ENCODE measurements at regions not wholly inside any gene's neighbourhood (a gene's known extent, or its start where the extent isn't known, plus 50 kb on each side); places are given as distances from the start of the nearest gene placed in this dataset.
"Not testable (repeated sequence)": the region's sequence is repeated elsewhere in the genome, so short reads cannot be mapped to it uniquely, and the experiment has no call there.

- TF ChIP-seq CTCF (IDR thresholded peaks at IDR 0.05) (no peak), ZFX (IDR thresholded peaks at IDR 0.05; ENCODE audit: borderline replicate concordance) (no peak)
- no peak overlapping the region for H3K27ac ChIP-seq
Measured at GRCh38 chr2:217349251-217349650, 489.4 kb upstream of the TNP1 start.

GRCh38 chr2:217347630-217348029 lies 487.8 kb upstream of the TNP1 start:
- not testable (repeated sequence) for H3K27ac ChIP-seq

- H3K27ac ChIP-seq: not testable (repeated sequence)
Measured at GRCh38 chr2:217346043-217346442, 486.2 kb upstream of the TNP1 start.

DNA sequence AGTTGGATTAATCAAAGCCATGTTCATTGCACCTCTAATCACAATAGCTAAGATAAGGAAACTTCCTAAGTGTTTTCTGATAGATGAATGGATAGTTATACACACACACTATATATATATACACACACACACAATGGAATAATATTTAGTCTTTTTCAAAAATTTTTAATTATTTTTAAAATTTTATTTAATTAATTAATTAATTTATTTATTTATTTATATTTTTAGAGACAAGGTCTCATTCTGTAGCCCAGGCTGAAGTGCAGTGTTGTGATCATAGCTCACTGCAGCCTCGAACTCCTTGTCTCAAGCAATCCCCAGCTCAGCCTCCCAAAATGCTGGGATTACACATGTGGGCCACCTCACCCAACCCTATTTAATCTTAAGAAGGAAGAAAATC lies 481.0 kb upstream of the TNP1 start:
- TF ChIP-seq CTCF (IDR thresholded peaks at IDR 0.05): no peak
- no peak for TF ChIP-seq ZFX (IDR thresholded peaks at IDR 0.05; ENCODE audit: borderline replicate concordance)
- no peak overlapping the region for H3K27ac ChIP-seq

DNA sequence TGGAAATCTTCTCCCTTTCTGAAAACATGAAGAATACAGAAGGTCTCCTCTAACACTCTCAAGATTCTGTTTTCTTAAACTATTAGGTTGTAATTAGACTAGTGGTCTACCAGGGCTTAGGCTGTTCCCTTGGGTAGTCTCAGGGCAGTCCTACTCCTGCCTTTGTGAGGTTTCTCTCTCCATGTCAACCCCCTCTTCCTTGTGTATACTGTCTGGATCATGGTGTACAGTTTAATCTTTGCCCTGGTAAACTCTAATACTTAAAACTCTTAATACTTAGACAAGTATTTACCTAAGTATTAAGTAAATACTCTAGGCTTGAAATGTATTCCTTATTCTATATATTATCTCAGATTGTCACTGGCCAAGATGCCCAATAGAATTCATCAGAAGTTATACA lies 480.3 kb upstream of the TNP1 start:
- H3K27ac ChIP-seq: no peak overlapping the region
- TF ChIP-seq CTCF (IDR thresholded peaks at IDR 0.05) (no peak), ZFX (IDR thresholded peaks at IDR 0.05; ENCODE audit: borderline replicate concordance) (no peak)

GRCh38 chr2:217339753-217340152 lies 479.9 kb upstream of the TNP1 start:
- no peak overlapping the region for H3K27ac ChIP-seq
- TF ChIP-seq CTCF (IDR thresholded peaks at IDR 0.05): no peak
- no peak for TF ChIP-seq ZFX (IDR thresholded peaks at IDR 0.05; ENCODE audit: borderline replicate concordance)

GRCh38 chr2:217338306-217338916 lies 478.5 kb upstream of the TNP1 start:
- H3K27ac ChIP-seq: no peak overlapping the region
- TF ChIP-seq CTCF (IDR thresholded peaks at IDR 0.05) (no peak), ZFX (IDR thresholded peaks at IDR 0.05; ENCODE audit: borderline replicate concordance) (no peak)

- TF ChIP-seq ZFX (IDR thresholded peaks at IDR 0.05; ENCODE audit: borderline replicate concordance) (no peak), CTCF (IDR thresholded peaks at IDR 0.05) (no peak)
- no peak overlapping the region for H3K27ac ChIP-seq
Measured at GRCh38 chr2:217337771-217338170, 477.9 kb upstream of the TNP1 start.
